ENCODE measurements at regions not wholly inside any gene's neighbourhood (a gene's known extent, or its start where the extent isn't known, plus 50 kb on each side); places are given as distances from the start of the nearest gene placed in this dataset.

DNA sequence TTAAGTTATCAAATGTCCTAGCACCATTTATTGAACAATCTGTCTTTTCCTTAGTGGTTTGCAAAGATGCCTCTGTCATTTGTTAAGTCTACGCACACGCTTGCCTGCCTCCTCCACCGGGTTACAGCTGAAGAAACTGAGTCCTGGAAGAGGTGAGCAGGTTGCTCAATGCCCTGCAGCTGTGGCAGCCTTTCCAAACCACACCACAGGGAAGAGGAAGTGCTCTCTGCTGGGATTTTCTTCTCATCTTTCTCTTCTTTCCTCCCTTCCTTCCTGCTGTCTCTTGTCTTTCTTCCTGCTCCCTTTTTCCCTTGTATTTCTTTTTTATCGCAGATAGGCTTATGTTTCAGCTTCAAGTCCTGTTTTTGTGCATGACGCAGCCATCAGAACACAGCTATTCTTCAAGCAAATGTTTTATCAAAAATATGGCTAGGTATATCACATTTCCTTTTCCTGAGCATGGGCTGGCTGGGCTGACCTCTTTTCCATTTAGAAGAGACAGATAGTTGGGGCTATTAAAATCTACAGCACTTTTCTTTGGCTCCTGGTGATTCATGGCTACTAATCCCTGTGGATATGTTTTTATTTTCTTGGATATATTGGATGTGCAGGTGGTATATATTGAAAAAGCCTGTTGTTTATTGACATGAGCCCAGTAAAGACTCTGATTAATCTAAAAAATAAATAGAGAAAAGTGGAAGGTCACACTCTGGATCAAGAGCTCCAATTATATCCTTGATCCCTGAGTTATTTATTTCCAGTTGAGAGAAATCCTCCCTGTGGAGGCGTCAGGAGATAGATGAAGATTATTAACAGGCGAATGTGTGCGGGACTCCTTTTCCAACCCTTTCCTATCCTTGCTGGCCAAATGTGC, 214.6 kb downstream of the TSN start:
- no peak for TF ChIP-seq EP300 (IDR thresholded peaks at IDR 0.05; ENCODE audit: low read length)
- no peak for TF ChIP-seq CTCF (IDR thresholded peaks at IDR 0.05 in 2 of 3, conservative IDR thresholded peaks at IDR 0.05 in 1 of 3; ENCODE audit: insufficient read depth in 2 of 3, low read depth in 1 of 3, low read length in 3 of 3)
- TF ChIP-seq ZFP36 (IDR thresholded peaks at IDR 0.05; ENCODE audit: low read depth, low read length, partially characterized antibody): no peak
- TF ChIP-seq, protein P1, sequence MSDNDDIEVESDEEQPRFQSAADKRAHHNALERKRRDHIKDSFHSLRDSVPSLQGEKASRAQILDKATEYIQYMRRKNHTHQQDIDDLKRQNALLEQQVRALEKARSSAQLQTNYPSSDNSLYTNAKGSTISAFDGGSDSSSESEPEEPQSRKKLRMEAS (CRISPR knock-in tag; IDR thresholded peaks at IDR 0.05): no peak
- TF ChIP-seq FOXM1 (IDR thresholded peaks at IDR 0.05; ENCODE audit: low read depth): no peak
- no peak for TF ChIP-seq FOXM1 (CRISPR knock-in tag; IDR thresholded peaks at IDR 0.05; ENCODE audit: low read depth)
- TF ChIP-seq MYC (IDR thresholded peaks at IDR 0.05; ENCODE audit: low read depth, low read length): no peak
- no peak for TF ChIP-seq MYC (CRISPR knock-in tag; IDR thresholded peaks at IDR 0.05; ENCODE audit: borderline replicate concordance, low read depth)
- no peak for TF ChIP-seq ZNF518B (CRISPR knock-in tag; IDR thresholded peaks at IDR 0.05)
- no peak for TF ChIP-seq ZBTB43 (CRISPR knock-in tag; IDR thresholded peaks at IDR 0.05)
- no peak for TF ChIP-seq ZBTB40 (IDR thresholded peaks at IDR 0.05)
- no peak for TF ChIP-seq ZBTB40 (CRISPR knock-in tag; IDR thresholded peaks at IDR 0.05)
- TF ChIP-seq POLR2G (IDR thresholded peaks at IDR 0.05; ENCODE audit: low read depth, low read length): no peak
